ENCODE measurements at regions not wholly inside any gene's neighbourhood (a gene's known extent, or its start where the extent isn't known, plus 50 kb on each side); places are given as distances from the start of the nearest gene placed in this dataset.

DNA sequence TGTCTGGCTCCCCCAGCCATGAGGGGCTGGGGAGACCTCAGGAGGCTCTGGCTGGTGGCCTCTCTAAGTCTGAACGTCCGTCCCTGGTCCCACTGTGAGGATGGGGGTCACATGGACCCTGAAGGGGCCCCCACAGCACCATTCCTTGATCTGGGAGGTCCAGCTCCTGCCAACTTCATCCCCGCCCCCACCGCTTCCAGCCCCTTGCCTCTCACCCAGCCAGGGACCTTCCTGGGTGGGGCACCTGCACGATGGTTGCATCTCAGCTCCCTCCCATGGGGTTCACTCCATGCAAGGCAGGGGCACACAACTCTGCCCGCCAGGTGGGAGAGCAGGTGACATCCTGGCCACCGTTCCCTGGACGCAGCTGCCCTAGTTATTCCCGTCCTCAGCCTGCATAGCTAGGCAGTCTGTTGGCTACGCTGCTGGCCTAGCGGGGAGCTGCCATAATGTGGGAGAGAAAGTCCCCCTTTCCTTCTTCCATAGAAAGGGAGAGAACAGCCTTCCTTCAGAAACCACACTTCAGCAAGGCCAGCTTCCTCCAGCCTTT, 217.9 kb upstream of the RPL38 start:
- DNase-seq (ENCODE audit: low read depth): no peak
- TF ChIP-seq, protein P1, sequence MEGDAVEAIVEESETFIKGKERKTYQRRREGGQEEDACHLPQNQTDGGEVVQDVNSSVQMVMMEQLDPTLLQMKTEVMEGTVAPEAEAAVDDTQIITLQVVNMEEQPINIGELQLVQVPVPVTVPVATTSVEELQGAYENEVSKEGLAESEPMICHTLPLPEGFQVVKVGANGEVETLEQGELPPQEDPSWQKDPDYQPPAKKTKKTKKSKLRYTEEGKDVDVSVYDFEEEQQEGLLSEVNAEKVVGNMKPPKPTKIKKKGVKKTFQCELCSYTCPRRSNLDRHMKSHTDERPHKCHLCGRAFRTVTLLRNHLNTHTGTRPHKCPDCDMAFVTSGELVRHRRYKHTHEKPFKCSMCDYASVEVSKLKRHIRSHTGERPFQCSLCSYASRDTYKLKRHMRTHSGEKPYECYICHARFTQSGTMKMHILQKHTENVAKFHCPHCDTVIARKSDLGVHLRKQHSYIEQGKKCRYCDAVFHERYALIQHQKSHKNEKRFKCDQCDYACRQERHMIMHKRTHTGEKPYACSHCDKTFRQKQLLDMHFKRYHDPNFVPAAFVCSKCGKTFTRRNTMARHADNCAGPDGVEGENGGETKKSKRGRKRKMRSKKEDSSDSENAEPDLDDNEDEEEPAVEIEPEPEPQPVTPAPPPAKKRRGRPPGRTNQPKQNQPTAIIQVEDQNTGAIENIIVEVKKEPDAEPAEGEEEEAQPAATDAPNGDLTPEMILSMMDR (conservative IDR thresholded peaks at IDR 0.05; ENCODE audit: low read depth, low read length): no peak

DNA sequence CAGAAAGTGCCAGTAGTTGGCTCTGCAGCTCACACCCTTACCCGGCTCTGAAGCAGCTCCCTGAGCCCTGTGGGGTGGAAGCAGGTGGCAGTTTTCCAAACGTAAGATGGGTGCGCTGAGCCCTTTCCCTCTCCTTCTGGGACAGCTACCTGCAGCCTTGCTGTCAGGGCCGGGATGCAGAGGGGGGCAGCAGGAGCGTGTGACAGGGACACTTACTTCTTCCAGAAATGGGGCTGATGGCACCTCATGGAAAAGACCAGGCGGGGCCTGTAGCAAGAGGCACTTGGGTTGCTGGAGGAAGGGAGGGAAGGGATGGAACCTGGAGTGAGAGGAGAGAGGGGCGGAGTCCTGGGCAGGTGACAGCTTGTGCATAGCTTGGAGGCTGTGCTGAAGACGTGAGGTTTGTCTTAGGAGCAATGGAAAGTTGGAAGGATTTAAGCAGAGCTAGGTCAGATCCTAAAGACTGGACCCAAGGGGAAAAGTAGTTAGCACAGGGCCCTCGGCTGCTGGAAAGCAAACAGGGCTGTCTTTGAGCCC, 216.8 kb upstream of the RPL38 start:
- DNase-seq (ENCODE audit: low read depth): no peak
- TF ChIP-seq, protein P1 (conservative IDR thresholded peaks at IDR 0.05; ENCODE audit: low read depth, low read length): no peak
- H3K4me3 ChIP-seq (ENCODE audit: low read depth, low read length): no peak overlapping the region

More for the DNA sequence above, 217.9 kb upstream of the RPL38 start:
- no peak overlapping the region for H3K4me3 ChIP-seq (ENCODE audit: low read depth, low read length)

DNA sequence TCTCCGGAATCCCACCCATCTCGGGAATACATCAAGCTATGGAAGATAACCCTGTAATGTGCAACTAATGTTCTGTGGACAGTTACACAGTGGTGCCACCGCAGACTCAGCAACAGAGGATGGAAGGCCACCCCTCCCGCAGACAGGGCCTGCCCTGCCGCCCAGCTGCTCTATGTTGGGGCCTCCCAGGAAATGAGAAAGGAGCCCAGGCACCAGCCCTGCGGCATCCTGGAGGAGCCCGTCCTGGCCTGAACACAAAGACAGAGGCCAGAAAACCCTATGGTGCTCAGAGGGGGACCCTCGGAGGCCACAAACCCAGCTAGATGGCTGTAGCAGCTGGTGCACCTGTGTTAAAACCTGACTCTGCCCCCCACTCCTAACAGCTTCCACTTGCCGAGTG, 216.1 kb upstream of the RPL38 start:
- H3K4me3 ChIP-seq (ENCODE audit: low read depth, low read length): no peak overlapping the region
- TF ChIP-seq, protein P1 (conservative IDR thresholded peaks at IDR 0.05; ENCODE audit: low read depth, low read length): no peak
- no peak for DNase-seq (ENCODE audit: low read depth)

DNA sequence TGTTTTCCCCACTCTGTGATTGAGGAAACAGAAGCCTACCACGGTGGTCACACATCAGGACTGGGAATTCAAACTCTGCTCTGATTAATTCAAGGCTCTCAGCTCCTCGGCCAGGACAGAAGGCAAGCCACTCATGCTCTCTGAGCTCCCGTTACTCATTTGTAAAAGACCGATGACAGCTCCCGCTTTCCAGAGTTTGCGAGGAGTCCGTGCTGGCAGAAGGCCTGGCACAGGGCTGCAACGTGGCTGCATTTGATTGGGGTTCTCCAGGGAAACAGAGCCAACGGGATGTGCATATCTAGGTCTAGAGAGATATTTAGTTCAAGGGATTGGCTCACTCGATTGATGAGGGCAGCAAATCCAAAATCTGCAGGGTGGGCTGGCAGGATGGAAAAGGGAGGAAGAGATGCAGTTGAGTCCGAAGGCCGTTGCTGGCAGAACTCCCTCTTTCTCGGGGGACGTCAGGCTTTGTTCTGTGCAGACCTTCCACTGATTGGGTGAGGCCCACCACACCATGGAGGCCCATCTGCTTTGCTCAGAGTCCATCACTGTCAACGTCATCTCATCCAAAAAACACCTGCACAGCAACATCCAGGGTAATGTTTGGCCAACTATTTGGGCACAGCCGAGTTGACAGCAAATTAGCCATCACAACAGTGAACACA, 215.5 kb upstream of the RPL38 start:
- TF ChIP-seq, protein P1 (conservative IDR thresholded peaks at IDR 0.05; ENCODE audit: low read depth, low read length): no peak
- H3K4me3 ChIP-seq (ENCODE audit: low read depth, low read length): no peak overlapping the region
- no peak for DNase-seq (ENCODE audit: low read depth)

DNA sequence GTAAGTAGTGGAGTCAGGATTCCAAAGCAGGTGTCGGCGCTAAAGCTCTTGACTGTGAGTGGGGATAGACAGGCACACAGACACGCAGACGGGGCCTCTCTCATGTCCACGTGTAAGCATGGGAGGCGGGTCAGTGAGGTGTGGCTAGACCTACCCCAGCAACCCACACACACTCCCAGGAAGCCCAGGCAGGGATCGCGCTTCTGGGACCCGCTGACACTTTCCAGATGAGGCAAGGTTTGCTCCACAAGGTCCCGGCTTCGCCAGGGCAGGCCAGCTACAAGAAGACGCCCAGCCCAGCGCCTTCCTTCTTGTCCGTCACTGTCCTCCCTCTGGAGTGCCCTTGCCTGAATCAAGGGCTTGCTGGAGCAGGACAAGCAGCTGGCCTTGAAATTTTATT, 213.8 kb upstream of the RPL38 start:
- H3K4me3 ChIP-seq (ENCODE audit: low read depth, low read length): no peak overlapping the region
- no peak for DNase-seq (ENCODE audit: low read depth)
- TF ChIP-seq, protein P1 (conservative IDR thresholded peaks at IDR 0.05; ENCODE audit: low read depth, low read length): no peak

DNA sequence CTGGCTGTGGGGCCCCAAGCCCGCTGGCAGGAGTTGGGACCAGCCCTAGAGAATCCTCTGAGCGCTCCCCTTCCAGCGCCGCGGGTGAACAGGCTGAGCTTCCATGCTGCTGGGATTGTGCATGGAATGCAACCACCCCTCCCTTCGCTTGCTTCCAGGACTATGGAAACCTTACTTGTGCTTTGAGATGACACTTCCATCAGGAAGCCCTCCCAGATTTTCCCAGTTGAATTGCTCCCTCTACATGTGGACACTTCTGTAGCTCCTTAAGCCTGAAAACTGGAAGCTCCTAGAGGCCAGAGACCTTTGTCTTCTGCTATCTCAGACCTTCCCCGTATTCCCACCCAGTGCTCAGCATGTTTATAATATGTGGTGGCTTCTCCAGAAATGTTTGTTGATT, 213.2 kb upstream of the RPL38 start:
- TF ChIP-seq, protein P1 (conservative IDR thresholded peaks at IDR 0.05; ENCODE audit: low read depth, low read length): no peak
- DNase-seq (ENCODE audit: low read depth): no peak
- no peak overlapping the region for H3K4me3 ChIP-seq (ENCODE audit: low read depth, low read length)

DNA sequence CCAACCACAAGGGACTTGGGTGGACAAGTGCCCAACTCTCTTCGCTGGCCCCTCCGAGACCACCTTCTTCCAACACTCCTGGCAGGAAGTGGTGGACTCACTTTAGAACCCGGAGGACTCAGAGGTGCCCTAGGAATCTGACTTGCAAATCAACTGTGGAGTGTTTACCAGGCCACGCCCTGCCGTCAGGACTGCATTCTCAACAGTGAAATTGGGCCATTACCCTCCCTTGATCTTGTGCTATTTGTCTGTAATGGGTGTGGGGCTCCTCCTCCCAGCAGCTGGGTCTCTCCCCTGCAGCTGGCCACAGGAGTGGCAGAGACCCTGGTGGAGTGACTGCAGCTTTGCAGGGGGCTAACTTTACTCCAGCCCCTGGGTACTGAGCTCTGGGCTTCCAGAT, 212.2 kb upstream of the RPL38 start:
- no peak for DNase-seq (ENCODE audit: low read depth)
- TF ChIP-seq, protein P1 (conservative IDR thresholded peaks at IDR 0.05; ENCODE audit: low read depth, low read length): no peak
- H3K4me3 ChIP-seq (ENCODE audit: low read depth, low read length): no peak overlapping the region
